Neural progenitor cell (in vitro differentiated cells): ENCODE measurements at regions not wholly inside any gene's neighbourhood (a gene's known extent, or its start where the extent isn't known, plus 50 kb on each side); places are given as distances from the start of the nearest gene placed in this dataset.

Experiments
- CTCF ChIP-seq: fragments of 200-600 bp; sonication (generic); IDR thresholded peaks from 2 replicates; pipeline ENCODE4 v1.5.1; 2017; ENCODE audit warnings: antibody characterized with exemption, mild to moderate bottlenecking
- EZH2 ChIP-seq: fragments of 200-600 bp; sonication (generic); IDR thresholded peaks from 2 replicates; pipeline ENCODE4 v1.6.1; 2017; ENCODE audit warnings: antibody characterized with exemption, mild to moderate bottlenecking, moderate library complexity
- EZH2phosphoT487 ChIP-seq: fragments of 200-600 bp; sonication (generic); IDR thresholded peaks from 2 replicates; pipeline ENCODE4 v1.6.1; 2017; ENCODE audit warnings: antibody characterized with exemption

- TF ChIP-seq CTCF (no peak), EZH2phosphoT487 (no peak), EZH2 (no peak)
Measured at GRCh38 chr2:103012590-103012989, 250.8 kb downstream of the TMEM182 start.
